ENCODE measurements at regions not wholly inside any gene's neighbourhood (a gene's known extent, or its start where the extent isn't known, plus 50 kb on each side); places are given as distances from the start of the nearest gene placed in this dataset.

DNA sequence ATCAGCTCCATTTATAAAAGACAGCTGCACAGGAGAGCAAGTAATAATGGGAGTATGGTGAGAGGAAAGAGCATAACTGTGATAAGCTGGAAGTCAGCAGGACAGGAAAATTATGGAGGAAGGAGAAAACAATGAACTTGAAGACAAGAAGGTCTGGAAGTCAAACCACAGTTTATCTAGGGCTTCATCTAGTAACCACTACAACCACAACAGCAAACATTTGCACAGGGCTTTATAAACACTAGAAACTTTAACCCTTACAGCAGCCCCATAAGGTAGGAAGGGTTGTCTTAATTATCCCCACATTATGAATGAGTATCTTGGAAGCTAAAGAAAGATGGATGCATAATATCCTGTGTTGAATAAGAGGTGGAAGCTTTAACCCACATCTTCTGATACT is 820.8 kb downstream of the IGSF11 start:
- no peak for TF ChIP-seq ZC3H10 (CRISPR knock-in tag; IDR thresholded peaks at IDR 0.05)
- no peak for TF ChIP-seq RARB (CRISPR knock-in tag; IDR thresholded peaks at IDR 0.05)
- TF ChIP-seq GLIS3 (CRISPR knock-in tag; IDR thresholded peaks at IDR 0.05) = no peak
- TF ChIP-seq, protein P1, sequence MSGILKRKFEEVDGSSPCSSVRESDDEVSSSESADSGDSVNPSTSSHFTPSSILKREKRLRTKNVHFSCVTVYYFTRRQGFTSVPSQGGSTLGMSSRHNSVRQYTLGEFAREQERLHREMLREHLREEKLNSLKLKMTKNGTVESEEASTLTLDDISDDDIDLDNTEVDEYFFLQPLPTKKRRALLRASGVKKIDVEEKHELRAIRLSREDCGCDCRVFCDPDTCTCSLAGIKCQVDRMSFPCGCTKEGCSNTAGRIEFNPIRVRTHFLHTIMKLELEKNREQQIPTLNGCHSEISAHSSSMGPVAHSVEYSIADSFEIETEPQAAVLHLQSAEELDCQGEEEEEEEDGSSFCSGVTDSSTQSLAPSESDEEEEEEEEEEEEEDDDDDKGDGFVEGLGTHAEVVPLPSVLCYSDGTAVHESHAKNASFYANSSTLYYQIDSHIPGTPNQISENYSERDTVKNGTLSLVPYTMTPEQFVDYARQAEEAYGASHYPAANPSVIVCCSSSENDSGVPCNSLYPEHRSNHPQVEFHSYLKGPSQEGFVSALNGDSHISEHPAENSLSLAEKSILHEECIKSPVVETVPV (CRISPR knock-in tag; IDR thresholded peaks at IDR 0.05) = no peak

All from SK-N-SH treated with all-trans-retinoic acid at 6 μM for 48 hours (cell line).